ENCODE measurements at regions not wholly inside any gene's neighbourhood (a gene's known extent, or its start where the extent isn't known, plus 50 kb on each side); places are given as distances from the start of the nearest gene placed in this dataset.
"Not testable (repeated sequence)": the region's sequence is repeated elsewhere in the genome, so short reads cannot be mapped to it uniquely, and the experiment has no call there.

- POLR2A ChIA-PET (ENCODE audit: low non-redundant PET), result no interaction called here
- Histone ChIP-seq H3K4me1 (ENCODE audit: insufficient read depth, low read length, poor library complexity, severe bottlenecking) (no peaks in the 10 kb centered on the region), H3K36me3 (ENCODE audit: insufficient read depth, low read length, poor library complexity, severe bottlenecking) (no peaks in the 10 kb centered on the region), H3K27ac (ENCODE audit: low read depth, low read length, poor library complexity, severe bottlenecking) (no peak overlapping the region), H3K4me3 (ENCODE audit: low read depth, low read length, poor library complexity, severe bottlenecking) (no peak overlapping the region), H3K27me3 (replicated peaks; ENCODE audit: insufficient read depth, low read depth, low read length, poor library complexity) (no peaks in the 10 kb centered on the region), H3K9me3 (ENCODE audit: low read depth, low read length, poor library complexity, severe bottlenecking) (no peaks in the 10 kb centered on the region)
- CTCF ChIA-PET, result no interaction called here
- no peak for DNase-seq (ENCODE audit: low spot score)
- intact Hi-C loops (cut with micrococcal nuclease; ENCODE audit: unreplicated experiment), result no loop called here
- no TSS peak for BruUV-seq (replicated peaks)
- TF ChIP-seq EZH2 (IDR thresholded peaks at IDR 0.05; ENCODE audit: borderline replicate concordance, low read depth, low read length, poor library complexity, severe bottlenecking), result no peak
- TF ChIP-seq CTCF (conservative IDR thresholded peaks at IDR 0.05; ENCODE audit: low read depth, low read length), result no peak
These were observed 434.3 kb downstream of the DOK5 start for GRCh38 chr20:54909702-54910101.

- DNase-seq (ENCODE audit: low spot score); H3K4me3 ChIP-seq (ENCODE audit: low read depth, low read length, poor library complexity, severe bottlenecking); H3K27me3 ChIP-seq (replicated peaks; ENCODE audit: insufficient read depth, low read depth, low read length, poor library complexity); CTCF ChIA-PET; intact Hi-C loops (cut with micrococcal nuclease; ENCODE audit: unreplicated experiment); H3K9me3 ChIP-seq (ENCODE audit: low read depth, low read length, poor library complexity, severe bottlenecking); BruUV-seq (replicated peaks); H3K36me3 ChIP-seq (ENCODE audit: insufficient read depth, low read length, poor library complexity, severe bottlenecking); POLR2A ChIA-PET (ENCODE audit: low non-redundant PET); H3K27ac ChIP-seq (ENCODE audit: low read depth, low read length, poor library complexity, severe bottlenecking); H3K4me1 ChIP-seq (ENCODE audit: insufficient read depth, low read length, poor library complexity, severe bottlenecking): not testable (repeated sequence)
These were observed 430.7 kb downstream of the DOK5 start for GRCh38 chr20:54906134-54906533.

DNA sequence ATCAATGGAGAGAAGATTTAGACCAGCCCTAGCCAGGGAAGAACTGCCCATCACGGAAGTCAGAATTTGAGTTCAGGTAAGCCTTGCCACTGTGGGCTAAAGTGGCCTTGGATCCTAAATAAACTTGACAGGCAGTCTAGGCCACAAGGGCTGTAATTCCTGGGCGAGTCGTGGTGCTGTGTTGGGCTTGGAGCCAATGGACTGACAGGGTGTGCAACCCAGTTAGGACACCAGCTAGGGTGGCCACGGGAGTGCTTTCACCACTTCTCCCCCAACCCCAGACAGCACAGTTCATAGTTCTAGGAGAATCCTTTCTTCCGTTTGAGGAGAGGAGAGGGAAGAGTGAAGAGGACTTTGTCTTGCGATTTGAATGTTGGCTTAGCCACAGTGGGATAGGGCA, 422.4 kb downstream of the DOK5 start:
- POLR2A ChIA-PET (ENCODE audit: low non-redundant PET), result no interaction called here
- H3K4me1 ChIP-seq (ENCODE audit: insufficient read depth, low read length, poor library complexity, severe bottlenecking), result no peaks in the 10 kb centered on the region

More for the DNA sequence above, 422.4 kb downstream of the DOK5 start:
- Histone ChIP-seq H3K36me3 (ENCODE audit: insufficient read depth, low read length, poor library complexity, severe bottlenecking) (no peaks in the 10 kb centered on the region), H3K27me3 (replicated peaks; ENCODE audit: insufficient read depth, low read depth, low read length, poor library complexity) (no peaks in the 10 kb centered on the region), H3K27ac (ENCODE audit: low read depth, low read length, poor library complexity, severe bottlenecking) (no peak overlapping the region), H3K4me3 (ENCODE audit: low read depth, low read length, poor library complexity, severe bottlenecking) (no peak overlapping the region), H3K9me3 (ENCODE audit: low read depth, low read length, poor library complexity, severe bottlenecking) (no peaks in the 10 kb centered on the region)
- DNase-seq (ENCODE audit: low spot score), result no peak
- CTCF ChIA-PET, result no interaction called here
- BruUV-seq (replicated peaks), result no TSS peak
- TF ChIP-seq EZH2 (IDR thresholded peaks at IDR 0.05; ENCODE audit: borderline replicate concordance, low read depth, low read length, poor library complexity, severe bottlenecking) (no peak), CTCF (conservative IDR thresholded peaks at IDR 0.05; ENCODE audit: low read depth, low read length) (no peak)
- intact Hi-C loops (cut with micrococcal nuclease; ENCODE audit: unreplicated experiment), result no loop called here
